Keratinocyte (primary cell): ENCODE measurements at regions not wholly inside any gene's neighbourhood (a gene's known extent, or its start where the extent isn't known, plus 50 kb on each side); places are given as distances from the start of the nearest gene placed in this dataset.
A peak's percentile ranks its signal among the peaks of the same experiment; 100 is the strongest.

Source experiments
- DNase-seq: peaks from one replicate; pipeline ENCODE4 v3.0.0-alpha.2; 2011; ENCODE audit warnings: low read depth, missing footprints, low spot score
- FAIRE-seq: peaks from 2 replicates; lab custom pipeline; 2011; peaks lifted over from hg19 to GRCh38; lab: Jason Lieb, UNC
- H2AFZ ChIP-seq: 2 replicates; pipeline ENCODE4 v1.6.0; 2012; ENCODE audit warnings: low read length, control low read depth, inconsistent platforms; ENCODE audit not compliant: control insufficient read depth
- H3K27ac ChIP-seq: 2 replicates; pipeline ENCODE4 v1.5.1; 2011; ENCODE audit warnings: low read length; ENCODE audit not compliant: control insufficient read depth, insufficient read depth
- H3K27me3 ChIP-seq: 3 replicates; pipeline ENCODE4 v1.6.0; 2011; ENCODE audit warnings: low read length; ENCODE audit not compliant: control insufficient read depth, insufficient read depth; ENCODE audit errors: extremely low read depth
- H3K36me3 ChIP-seq, 2 experiments: 2 replicates in 1 of 2; 3 replicates in 1 of 2; pipeline ENCODE4 v1.5.1; 2011; ENCODE audit warnings: low read length in 2 of 2, mild to moderate bottlenecking in 1 of 2; ENCODE audit not compliant: control insufficient read depth in 2 of 2, insufficient read depth in 2 of 2; ENCODE audit errors: extremely low read depth in 1 of 2
- H3K4me1 ChIP-seq: 3 replicates; pipeline ENCODE4 v1.5.1; 2011; ENCODE audit warnings: low read length; ENCODE audit not compliant: control insufficient read depth, insufficient read depth; ENCODE audit errors: extremely low read depth
- H3K4me2 ChIP-seq: 3 replicates; pipeline ENCODE4 v1.6.0; 2011; ENCODE audit warnings: low read depth, low read length; ENCODE audit not compliant: control insufficient read depth, insufficient read depth; ENCODE audit errors: extremely low read depth
- H3K4me3 ChIP-seq, 3 experiments: fragments of 200-600 bp in 1 of 3; sonication (generic) in 1 of 3; 2 replicates in 2 of 3; 3 replicates in 1 of 3; pipeline ENCODE4 v1.5.1; 2011 to 2016; ENCODE audit warnings: low read length in 3 of 3, mild to moderate bottlenecking in 3 of 3, control low read depth in 2 of 3, inconsistent platforms in 1 of 3, low read depth in 1 of 3, mixed read lengths in 1 of 3, mixed run types in 1 of 3, moderate library complexity in 1 of 3; ENCODE audit not compliant: control insufficient read depth in 2 of 3, insufficient read depth in 2 of 3; ENCODE audit errors: extremely low read depth in 1 of 3
- H3K79me2 ChIP-seq: 2 replicates; pipeline ENCODE4 v1.6.0; 2012; ENCODE audit warnings: low read length; ENCODE audit not compliant: control insufficient read depth, insufficient read depth
- H3K9ac ChIP-seq: 3 replicates; pipeline ENCODE4 v1.6.0; 2011; ENCODE audit warnings: low read length; ENCODE audit not compliant: control insufficient read depth, insufficient read depth; ENCODE audit errors: extremely low read depth
- H3K9me1 ChIP-seq: 3 replicates; pipeline ENCODE4 v1.6.0; 2011; ENCODE audit warnings: low read length; ENCODE audit not compliant: control insufficient read depth, insufficient read depth; ENCODE audit errors: extremely low read depth
- H3K9me3 ChIP-seq: 2 replicates; pipeline ENCODE4 v1.5.1; 2012; ENCODE audit warnings: low read depth, low read length; ENCODE audit not compliant: control insufficient read depth
- H4K20me1 ChIP-seq: 3 replicates; pipeline ENCODE4 v1.6.0; 2011; ENCODE audit warnings: low read length; ENCODE audit not compliant: control insufficient read depth, insufficient read depth; ENCODE audit errors: extremely low read depth
- CTCF ChIP-seq, 3 experiments: IDR thresholded peaks in 1 of 3; conservative IDR thresholded peaks in 1 of 3; optimal IDR thresholded peaks in 1 of 3; 2 replicates in 2 of 3; 3 replicates in 1 of 3; pipeline versions ENCODE3 to v1.5.1; 2011; ENCODE audit warnings: low read length in 3 of 3, mild to moderate bottlenecking in 3 of 3, moderate library complexity in 2 of 3, control low read depth in 1 of 3, inconsistent platforms in 1 of 3; ENCODE audit not compliant: insufficient read depth in 2 of 3; ENCODE audit errors: extremely low read depth in 1 of 3
- EZH2 ChIP-seq: IDR thresholded peaks from one replicate; pipeline ENCODE4 v1.6.1; 2012; ENCODE audit warnings: inconsistent platforms, mild to moderate bottlenecking, low read length, moderate library complexity
- dilution Hi-C: fragments of 300-500 bp; cut with MboI; formaldehyde crosslinking; loops from one replicate; pipeline ENCODE4 v1.7.0; 2020; ENCODE audit warnings: low sequenced_read_pairs; ENCODE audit not compliant: extremely low pct_ligation_motif_present

- Histone ChIP-seq H3K27ac (no peak overlapping the region), H3K4me1 (peaks cover 11% of the 10 kb centered on the region), H3K9me3 (no peaks in the 10 kb centered on the region), H2AFZ (no peak overlapping the region), H3K4me2 (no peak overlapping the region), H3K9ac (no peak overlapping the region), H3K4me3 (no peak overlapping the region), H3K9me1 (no peaks in the 10 kb centered on the region), H3K27me3 (no peaks in the 10 kb centered on the region), H3K79me2 (no peaks in the 10 kb centered on the region), H3K36me3 (no peaks in the 10 kb centered on the region), H4K20me1 (no peaks in the 10 kb centered on the region)
- no peak for FAIRE-seq
- TF ChIP-seq CTCF (optimal IDR thresholded peaks at IDR 0.05 in 1 of 3, IDR thresholded peaks at IDR 0.05 in 1 of 3, conservative IDR thresholded peaks at IDR 0.05 in 1 of 3; ENCODE audit: extremely low read depth in 1 of 3, insufficient read depth in 2 of 3, low read length in 3 of 3) = no peak
- no peak for TF ChIP-seq EZH2
- dilution Hi-C loops = no loop called here
- DNase-seq = no peak
Measured at GRCh38 chr5:130280528-130281217, 376.4 kb downstream of the CHSY3 start.

GRCh38 chr5:130279386-130279785 lies 375.1 kb downstream of the CHSY3 start:
- Histone ChIP-seq H3K36me3 (no peaks in the 10 kb centered on the region), H4K20me1 (no peaks in the 10 kb centered on the region), H3K9me1 (no peaks in the 10 kb centered on the region), H3K4me2 (peak overlapping the region; percentile 17), H3K9ac (no peak overlapping the region), H3K79me2 (no peaks in the 10 kb centered on the region), H3K4me1 (peaks cover 11% of the 10 kb centered on the region), H2AFZ (peak overlapping the region; percentile 65), H3K27me3 (no peaks in the 10 kb centered on the region), H3K27ac (peak overlapping the region; percentile 4), H3K4me3 (no peak overlapping the region), H3K9me3 (no peaks in the 10 kb centered on the region)
- DNase-seq (no peak), FAIRE-seq (no peak)
- dilution Hi-C loops = no loop called here
- no peak for TF ChIP-seq EZH2
- no peak for TF ChIP-seq CTCF (optimal IDR thresholded peaks at IDR 0.05 in 1 of 3, IDR thresholded peaks at IDR 0.05 in 1 of 3, conservative IDR thresholded peaks at IDR 0.05 in 1 of 3; ENCODE audit: extremely low read depth in 1 of 3, insufficient read depth in 2 of 3, low read length in 3 of 3)
